GM18867 (cell line): ENCODE measurements at regions not wholly inside any gene's neighbourhood (a gene's known extent, or its start where the extent isn't known, plus 50 kb on each side); places are given as distances from the start of the nearest gene placed in this dataset.

ENCODE experiments used
- ATAC-seq: cut with Tn5 transposase; IDR thresholded peaks from one replicate; pipeline ENCODE4 v1.9.1; 2021; ENCODE audit warnings: mild to moderate bottlenecking, moderate library complexity; ENCODE audit not compliant: unreplicated experiment

GRCh38 chr10:24008164-24009091, 200.5 kb upstream of the KIAA1217 start:
- ATAC-seq: no peak

- no peak for ATAC-seq
Observed at GRCh38 chr10:24009115-24009514, 199.8 kb upstream of the KIAA1217 start.

GRCh38 chr10:24009736-24010135, 199.2 kb upstream of the KIAA1217 start:
- ATAC-seq: no peak

- ATAC-seq: no peak
Observed at GRCh38 chr10:24010436-24010970, 198.4 kb upstream of the KIAA1217 start.

- no peak for ATAC-seq
Observed at GRCh38 chr10:24012249-24012803, 196.6 kb upstream of the KIAA1217 start.

GRCh38 chr10:24027107-24027506, 181.8 kb upstream of the KIAA1217 start:
- ATAC-seq: no peak

- ATAC-seq: no peak
Observed at GRCh38 chr10:24034571-24034970, 174.4 kb upstream of the KIAA1217 start.

GRCh38 chr10:24035761-24036160, 173.2 kb upstream of the KIAA1217 start:
- ATAC-seq: no peak

GRCh38 chr10:24039315-24039714, 169.6 kb upstream of the KIAA1217 start:
- no peak for ATAC-seq

- no peak for ATAC-seq
Observed at GRCh38 chr10:24039897-24040296, 169.0 kb upstream of the KIAA1217 start.

- no peak for ATAC-seq
Observed at GRCh38 chr10:24041034-24041433, 167.9 kb upstream of the KIAA1217 start.

GRCh38 chr10:24041834-24042233, 167.1 kb upstream of the KIAA1217 start:
- ATAC-seq: no peak

GRCh38 chr10:24042884-24043283, 166.1 kb upstream of the KIAA1217 start:
- ATAC-seq: no peak

- ATAC-seq: no peak
Observed at GRCh38 chr10:24046060-24046459, 162.9 kb upstream of the KIAA1217 start.

GRCh38 chr10:24047176-24047575, 161.8 kb upstream of the KIAA1217 start:
- no peak for ATAC-seq

GRCh38 chr10:24054421-24054820, 154.5 kb upstream of the KIAA1217 start:
- ATAC-seq: no peak

- no peak for ATAC-seq
Observed at GRCh38 chr10:24080207-24080606, 128.7 kb upstream of the KIAA1217 start.

GRCh38 chr10:24086296-24087086, 122.4 kb upstream of the KIAA1217 start:
- ATAC-seq: no peak

- ATAC-seq: no peak
Observed at GRCh38 chr10:24091256-24091655, 117.7 kb upstream of the KIAA1217 start.

GRCh38 chr10:24096281-24096680, 112.7 kb upstream of the KIAA1217 start:
- no peak for ATAC-seq

- no peak for ATAC-seq
Observed at GRCh38 chr10:24097751-24098207, 111.2 kb upstream of the KIAA1217 start.
